Neural progenitor cell (in vitro differentiated cells): ENCODE measurements at regions not wholly inside any gene's neighbourhood (a gene's known extent, or its start where the extent isn't known, plus 50 kb on each side); places are given as distances from the start of the nearest gene placed in this dataset.

Source experiments
- EZH2 ChIP-seq: fragments of 200-600 bp; sonication (generic); IDR thresholded peaks from 2 replicates; pipeline ENCODE4 v1.6.1; 2017; ENCODE audit warnings: antibody characterized with exemption, mild to moderate bottlenecking, moderate library complexity
- TF ChIP-seq, protein P1 (sequence below): fragments of 200-600 bp; sonication (generic); IDR thresholded peaks from 2 replicates; pipeline ENCODE4 v1.5.1; 2017; ENCODE audit warnings: antibody characterized with exemption, mild to moderate bottlenecking

DNA sequence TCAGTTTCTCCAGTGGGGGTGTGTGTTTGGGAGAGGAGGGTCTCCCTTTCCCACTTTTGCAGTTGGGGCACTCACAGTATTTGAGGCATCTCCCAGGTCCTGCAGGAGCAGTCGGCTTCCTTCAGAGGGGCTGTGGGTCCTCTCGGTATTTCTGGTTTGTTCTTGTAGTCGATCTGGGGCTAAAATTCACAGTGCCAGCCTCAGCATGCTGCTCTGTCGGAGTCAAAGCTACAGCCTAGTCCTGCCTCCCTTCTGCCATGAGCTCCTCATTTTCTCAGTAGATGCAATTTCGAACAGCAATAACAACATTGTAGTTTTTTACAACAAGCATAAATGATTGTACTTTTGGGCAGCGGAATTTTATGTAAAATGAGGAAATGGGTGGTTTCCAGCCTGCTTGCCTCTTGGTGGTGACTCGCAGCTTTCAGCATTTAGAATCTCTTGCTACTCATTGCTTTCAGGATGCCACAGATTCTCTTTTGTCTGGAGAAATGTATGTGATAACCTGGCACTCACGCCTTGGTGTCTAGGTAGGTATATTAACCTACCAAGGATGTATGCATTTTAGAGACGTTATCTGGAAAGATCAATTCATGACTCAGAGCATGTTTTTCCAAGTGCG is 82.4 kb upstream of the C21orf91 start:
- TF ChIP-seq, protein P1, sequence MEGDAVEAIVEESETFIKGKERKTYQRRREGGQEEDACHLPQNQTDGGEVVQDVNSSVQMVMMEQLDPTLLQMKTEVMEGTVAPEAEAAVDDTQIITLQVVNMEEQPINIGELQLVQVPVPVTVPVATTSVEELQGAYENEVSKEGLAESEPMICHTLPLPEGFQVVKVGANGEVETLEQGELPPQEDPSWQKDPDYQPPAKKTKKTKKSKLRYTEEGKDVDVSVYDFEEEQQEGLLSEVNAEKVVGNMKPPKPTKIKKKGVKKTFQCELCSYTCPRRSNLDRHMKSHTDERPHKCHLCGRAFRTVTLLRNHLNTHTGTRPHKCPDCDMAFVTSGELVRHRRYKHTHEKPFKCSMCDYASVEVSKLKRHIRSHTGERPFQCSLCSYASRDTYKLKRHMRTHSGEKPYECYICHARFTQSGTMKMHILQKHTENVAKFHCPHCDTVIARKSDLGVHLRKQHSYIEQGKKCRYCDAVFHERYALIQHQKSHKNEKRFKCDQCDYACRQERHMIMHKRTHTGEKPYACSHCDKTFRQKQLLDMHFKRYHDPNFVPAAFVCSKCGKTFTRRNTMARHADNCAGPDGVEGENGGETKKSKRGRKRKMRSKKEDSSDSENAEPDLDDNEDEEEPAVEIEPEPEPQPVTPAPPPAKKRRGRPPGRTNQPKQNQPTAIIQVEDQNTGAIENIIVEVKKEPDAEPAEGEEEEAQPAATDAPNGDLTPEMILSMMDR: no peak
- no peak for TF ChIP-seq EZH2
